ENCODE measurements at regions not wholly inside any gene's neighbourhood (a gene's known extent, or its start where the extent isn't known, plus 50 kb on each side); places are given as distances from the start of the nearest gene placed in this dataset.

GRCh38 chr6:22917344-22917743 is 348.0 kb downstream of the HDGFL1 start:
- no peak overlapping the region for H3K27ac ChIP-seq
- TF ChIP-seq CTCF (conservative IDR thresholded peaks at IDR 0.05) (no peak), ZFX (IDR thresholded peaks at IDR 0.05) (no peak)

GRCh38 chr6:22921828-22922227 is 352.5 kb downstream of the HDGFL1 start:
- no peak overlapping the region for H3K27ac ChIP-seq
- TF ChIP-seq ZFX (IDR thresholded peaks at IDR 0.05) (no peak), CTCF (conservative IDR thresholded peaks at IDR 0.05) (no peak)

- TF ChIP-seq CTCF (conservative IDR thresholded peaks at IDR 0.05) (no peak), ZFX (IDR thresholded peaks at IDR 0.05) (no peak)
Observed at GRCh38 chr6:22925304-22925835, 356.0 kb downstream of the HDGFL1 start.

GRCh38 chr6:22925920-22926789 is 356.8 kb downstream of the HDGFL1 start:
- H3K27ac ChIP-seq: no peak overlapping the region
- TF ChIP-seq CTCF (conservative IDR thresholded peaks at IDR 0.05) (no peak), ZFX (IDR thresholded peaks at IDR 0.05) (no peak)

More at GRCh38 chr6:22925304-22925835, 356.0 kb downstream of the HDGFL1 start:
- H3K27ac ChIP-seq: no peak overlapping the region

GRCh38 chr6:22926790-22927354 is 357.5 kb downstream of the HDGFL1 start:
- no peak for TF ChIP-seq CTCF (conservative IDR thresholded peaks at IDR 0.05)
- no peak overlapping the region for H3K27ac ChIP-seq

- TF ChIP-seq CTCF (conservative IDR thresholded peaks at IDR 0.05) (no peak), ZFX (IDR thresholded peaks at IDR 0.05) (no peak)
- H3K27ac ChIP-seq: no peak overlapping the region
Observed at GRCh38 chr6:22928775-22929174, 359.4 kb downstream of the HDGFL1 start.

GRCh38 chr6:22929311-22929985 is 360.1 kb downstream of the HDGFL1 start:
- no peak overlapping the region for H3K27ac ChIP-seq
- TF ChIP-seq CTCF (conservative IDR thresholded peaks at IDR 0.05) (no peak), ZFX (IDR thresholded peaks at IDR 0.05) (no peak)
